IPS DF 4.7 (cell line): ENCODE measurements at regions not wholly inside any gene's neighbourhood (a gene's known extent, or its start where the extent isn't known, plus 50 kb on each side); places are given as distances from the start of the nearest gene placed in this dataset.

Source experiments
- DNase-seq: peaks from one replicate; pipeline ENCODE4 v3.0.0-alpha.2; 2013; ENCODE audit warnings: low spot score; ENCODE audit errors: extremely low read depth

- no peak for DNase-seq
Measured at GRCh38 chr12:123041811-123042655, 61.6 kb downstream of the ARL6IP4 start.

GRCh38 chr12:123041042-123041531 lies 60.6 kb downstream of the ARL6IP4 start:
- DNase-seq: no peak

- DNase-seq: no peak
Measured at GRCh38 chr12:123040106-123040505, 59.6 kb downstream of the ARL6IP4 start.

- DNase-seq: no peak
Measured at GRCh38 chr12:123038966-123039365, 58.5 kb downstream of the ARL6IP4 start.

- no peak for DNase-seq
Measured at GRCh38 chr12:123038486-123038885, 58.0 kb downstream of the ARL6IP4 start.

GRCh38 chr12:123037791-123038190 lies 57.3 kb downstream of the ARL6IP4 start:
- DNase-seq: no peak

GRCh38 chr12:123036466-123037285 lies 56.2 kb downstream of the ARL6IP4 start:
- DNase-seq: no peak

GRCh38 chr12:123035841-123036240 lies 55.4 kb downstream of the ARL6IP4 start:
- no peak for DNase-seq

- no peak for DNase-seq
Measured at GRCh38 chr12:123034865-123035264, 54.4 kb downstream of the ARL6IP4 start.

- no peak for DNase-seq
Measured at GRCh38 chr12:123034022-123034541, 53.6 kb downstream of the ARL6IP4 start.

GRCh38 chr12:123033392-123034021 lies 53.0 kb downstream of the ARL6IP4 start:
- DNase-seq: no peak

GRCh38 chr12:123032736-123033391 lies 52.4 kb downstream of the ARL6IP4 start:
- no peak for DNase-seq
